ENCODE measurements at regions not wholly inside any gene's neighbourhood (a gene's known extent, or its start where the extent isn't known, plus 50 kb on each side); places are given as distances from the start of the nearest gene placed in this dataset.

GRCh38 chr15:69786136-69786701 is 311.5 kb downstream of the TLE3 start:
- TF ChIP-seq EZH2 (IDR thresholded peaks at IDR 0.05; ENCODE audit: borderline replicate concordance, low read depth, low read length, severe bottlenecking) (no peak), CTCF (IDR thresholded peaks at IDR 0.05; ENCODE audit: borderline replicate concordance, extremely low read depth, low read length, poor library complexity, severe bottlenecking) (no peak)
